NT2/D1 (cell line): ENCODE measurements at regions not wholly inside any gene's neighbourhood (a gene's known extent, or its start where the extent isn't known, plus 50 kb on each side); places are given as distances from the start of the nearest gene placed in this dataset.

ENCODE experiments used
- SUZ12 ChIP-seq: IDR thresholded peaks from 2 replicates; pipeline ENCODE4 v1.6.1; 2011; ENCODE audit not compliant: insufficient read length, insufficient read depth; ENCODE audit errors: extremely low read depth
- YY1 ChIP-seq: IDR thresholded peaks from 2 replicates; pipeline ENCODE4 v1.6.1; 2011; ENCODE audit not compliant: insufficient read length, insufficient read depth
- ZNF274 ChIP-seq: IDR thresholded peaks from 2 replicates; pipeline ENCODE4 v1.6.1; 2011; ENCODE audit warnings: mild to moderate bottlenecking, low read depth, low read length

DNA sequence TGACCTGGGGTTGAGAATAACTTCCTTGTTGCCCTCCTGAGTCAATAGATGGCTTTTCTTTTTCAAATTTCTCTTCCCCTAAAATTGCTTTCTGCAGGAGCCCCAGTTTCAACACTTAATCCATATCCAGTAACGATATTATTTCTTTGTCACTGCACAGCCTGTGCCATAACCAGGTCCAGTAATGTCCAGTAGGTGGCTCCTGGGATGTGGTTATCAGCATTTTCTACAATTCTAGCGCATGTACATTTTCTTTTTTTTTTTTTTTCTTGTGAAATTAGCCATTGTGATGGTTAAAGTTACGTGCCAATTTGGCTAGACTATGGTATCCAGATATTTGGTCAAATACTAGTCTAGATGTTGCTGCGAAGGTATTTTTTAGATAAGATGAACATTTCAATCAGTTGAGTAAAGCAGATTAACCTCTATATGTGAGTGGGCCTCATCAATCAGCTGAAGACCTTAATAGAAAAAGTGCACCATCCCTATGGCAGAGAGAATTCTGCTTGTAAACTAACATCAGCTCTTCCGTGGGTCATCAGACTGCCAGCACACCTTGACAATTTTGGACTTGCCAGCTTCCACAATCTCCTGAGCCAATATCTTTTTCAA, 72.9 kb upstream of the SCG2 start:
- TF ChIP-seq YY1 (no peak), ZNF274 (no peak), SUZ12 (no peak)
